ENCODE measurements at regions not wholly inside any gene's neighbourhood (a gene's known extent, or its start where the extent isn't known, plus 50 kb on each side); places are given as distances from the start of the nearest gene placed in this dataset.

- Histone ChIP-seq H3K9me1 (ENCODE audit: control insufficient read depth, extremely low read depth, insufficient read depth, low read length) (no peaks in the 10 kb centered on the region), H3K9me3 (ENCODE audit: control insufficient read depth, low read depth, low read length) (no peaks in the 10 kb centered on the region), H3K9ac (ENCODE audit: control insufficient read depth, extremely low read depth, insufficient read depth, low read length) (no peak overlapping the region), H2AFZ (ENCODE audit: control insufficient read depth, low read length) (no peak overlapping the region), H3K36me3 (ENCODE audit: control insufficient read depth in 2 of 2, extremely low read depth in 1 of 2, insufficient read depth in 2 of 2, low read length in 2 of 2) (no peaks in the 10 kb centered on the region), H3K4me2 (ENCODE audit: control insufficient read depth, extremely low read depth, insufficient read depth, low read depth, low read length) (no peak overlapping the region), H3K27ac (ENCODE audit: control insufficient read depth, insufficient read depth, low read length) (no peak overlapping the region), H4K20me1 (ENCODE audit: control insufficient read depth, extremely low read depth, insufficient read depth, low read length) (no peaks in the 10 kb centered on the region), H3K4me3 (ENCODE audit: control insufficient read depth in 2 of 3, extremely low read depth in 1 of 3, insufficient read depth in 2 of 3, low read depth in 1 of 3, low read length in 3 of 3) (no peak overlapping the region), H3K79me2 (ENCODE audit: control insufficient read depth, insufficient read depth, low read length) (no peaks in the 10 kb centered on the region), H3K27me3 (ENCODE audit: control insufficient read depth, extremely low read depth, insufficient read depth, low read length) (no peaks in the 10 kb centered on the region), H3K4me1 (ENCODE audit: control insufficient read depth, extremely low read depth, insufficient read depth, low read length) (no peaks in the 10 kb centered on the region)
- TF ChIP-seq EZH2 (IDR thresholded peaks at IDR 0.05; ENCODE audit: low read length) (no peak), CTCF (optimal IDR thresholded peaks at IDR 0.05 in 1 of 3, IDR thresholded peaks at IDR 0.05 in 1 of 3, conservative IDR thresholded peaks at IDR 0.05 in 1 of 3; ENCODE audit: extremely low read depth in 1 of 3, insufficient read depth in 2 of 3, low read length in 3 of 3) (no peak)
- FAIRE-seq (no peak), DNase-seq (ENCODE audit: low read depth, low spot score) (no peak)
- dilution Hi-C loops (cut with MboI; ENCODE audit: extremely low pct_ligation_motif_present, low sequenced_read_pairs) = no loop called here
Measured at GRCh38 chr21:27831816-27832569, 865.1 kb upstream of the ADAMTS5 start.

GRCh38 chr21:27831177-27831576, 864.3 kb upstream of the ADAMTS5 start:
- dilution Hi-C loops (cut with MboI; ENCODE audit: extremely low pct_ligation_motif_present, low sequenced_read_pairs) = no loop called here
- Histone ChIP-seq H4K20me1 (ENCODE audit: control insufficient read depth, extremely low read depth, insufficient read depth, low read length) (no peaks in the 10 kb centered on the region), H3K9me3 (ENCODE audit: control insufficient read depth, low read depth, low read length) (no peaks in the 10 kb centered on the region), H3K36me3 (ENCODE audit: control insufficient read depth in 2 of 2, extremely low read depth in 1 of 2, insufficient read depth in 2 of 2, low read length in 2 of 2) (no peaks in the 10 kb centered on the region), H3K79me2 (ENCODE audit: control insufficient read depth, insufficient read depth, low read length) (no peaks in the 10 kb centered on the region), H3K4me3 (ENCODE audit: control insufficient read depth in 2 of 3, extremely low read depth in 1 of 3, insufficient read depth in 2 of 3, low read depth in 1 of 3, low read length in 3 of 3) (no peak overlapping the region), H3K9ac (ENCODE audit: control insufficient read depth, extremely low read depth, insufficient read depth, low read length) (no peak overlapping the region), H3K4me1 (ENCODE audit: control insufficient read depth, extremely low read depth, insufficient read depth, low read length) (no peaks in the 10 kb centered on the region), H3K27ac (ENCODE audit: control insufficient read depth, insufficient read depth, low read length) (no peak overlapping the region), H2AFZ (ENCODE audit: control insufficient read depth, low read length) (no peak overlapping the region), H3K4me2 (ENCODE audit: control insufficient read depth, extremely low read depth, insufficient read depth, low read depth, low read length) (no peak overlapping the region), H3K9me1 (ENCODE audit: control insufficient read depth, extremely low read depth, insufficient read depth, low read length) (no peaks in the 10 kb centered on the region), H3K27me3 (ENCODE audit: control insufficient read depth, extremely low read depth, insufficient read depth, low read length) (no peaks in the 10 kb centered on the region)
- FAIRE-seq = no peak
- no peak for TF ChIP-seq CTCF (optimal IDR thresholded peaks at IDR 0.05 in 1 of 3, IDR thresholded peaks at IDR 0.05 in 1 of 3, conservative IDR thresholded peaks at IDR 0.05 in 1 of 3; ENCODE audit: extremely low read depth in 1 of 3, insufficient read depth in 2 of 3, low read length in 3 of 3)
- no peak for TF ChIP-seq EZH2 (IDR thresholded peaks at IDR 0.05; ENCODE audit: low read length)
- DNase-seq (ENCODE audit: low read depth, low spot score) = no peak
